GM12878 (cell line): ENCODE measurements at regions not wholly inside any gene's neighbourhood (a gene's known extent, or its start where the extent isn't known, plus 50 kb on each side); places are given as distances from the start of the nearest gene placed in this dataset.

Source experiments
- ATAC-seq: fragments of 200-7000 bp; cut with Tn5 transposase; 3 replicates; pipeline ENCODE4 v1.9.1; 2020; ENCODE audit warnings: mild to moderate bottlenecking, moderate library complexity
- BruUV-seq: library from RNA; stranded (reverse); fragments of 400-500 nt; replicated peaks from 2 replicates; lab custom pipeline; 2021; lab: Mats Ljungman, UMichigan
- CTCF ChIA-PET: fragments of 300-600 bp; sonication (Branson Sonifier 250); formaldehyde crosslinking; extraction: SDS; loops from one replicate; lab custom pipeline; 2021; ENCODE audit warnings: inconsistent platforms; lab: Yijun Ruan, JAX
- POLR2A ChIA-PET: fragments of 350-600 bp; formaldehyde crosslinking; extraction: SDS; loops from one replicate; lab custom pipeline; 2021; ENCODE audit warnings: inconsistent platforms; lab: Charles Lee
- RAD21 ChIA-PET: fragments of 300-600 bp; sonication (Branson Sonifier 250); formaldehyde crosslinking; loops from one replicate; lab custom pipeline; 2023; ENCODE audit warnings: antibody characterized with exemption; ENCODE audit not compliant: unreplicated experiment; lab: Charles Lee
- SMC1A ChIA-PET: fragments of 300-600 bp; sonication (Branson Sonifier 250); formaldehyde crosslinking; loops from one replicate; lab custom pipeline; 2023; ENCODE audit not compliant: unreplicated experiment, uncharacterized antibody; lab: Charles Lee
- DNase-seq: peaks from one replicate; pipeline ENCODE4 v3.0.0-alpha.2; 2011; ENCODE audit warnings: low read depth, low spot score
- FAIRE-seq: peaks from 3 replicates; lab custom pipeline; 2011; peaks lifted over from hg19 to GRCh38; lab: Jason Lieb, UNC
- H2AFZ ChIP-seq: 2 replicates; pipeline ENCODE4 v1.6.0; 2011; ENCODE audit warnings: low read depth, low read length, control low read depth; ENCODE audit not compliant: control insufficient read depth
- H3K27ac ChIP-seq: 2 replicates; pipeline ENCODE4 v1.5.1; 2011; ENCODE audit warnings: control low read depth; ENCODE audit not compliant: control insufficient read depth, insufficient read depth
- H3K27me3 ChIP-seq, 2 experiments: replicated peaks in 1 of 2; 2 replicates each; pipeline versions ENCODE4 v1.6.0 to v1.6.1; 2011; ENCODE audit warnings: low read length in 1 of 2; ENCODE audit not compliant: control insufficient read depth in 2 of 2, insufficient read depth in 2 of 2
- H3K36me3 ChIP-seq, 2 experiments: 2 replicates each; pipeline ENCODE4 v1.5.1; 2011; ENCODE audit warnings: low read length in 1 of 2; ENCODE audit not compliant: control insufficient read depth in 2 of 2, insufficient read depth in 2 of 2
- H3K4me1 ChIP-seq: 2 replicates; pipeline ENCODE4 v1.6.1; 2011; ENCODE audit warnings: mild to moderate bottlenecking, low read length, moderate library complexity, mixed read lengths; ENCODE audit not compliant: control insufficient read depth, insufficient read depth
- H3K4me2 ChIP-seq: 2 replicates; pipeline ENCODE4 v1.6.0; 2011; ENCODE audit warnings: control low read depth; ENCODE audit not compliant: control insufficient read depth, insufficient read depth
- H3K4me3 ChIP-seq: fragments of 200-600 bp; sonication (generic); 2 replicates; pipeline ENCODE4 v1.5.1; 2016
- H3K79me2 ChIP-seq: 2 replicates; pipeline ENCODE4 v1.6.0; 2011; ENCODE audit warnings: low read length; ENCODE audit not compliant: control insufficient read depth, insufficient read depth
- H3K9ac ChIP-seq: 2 replicates; pipeline ENCODE4 v1.8.0; 2011; ENCODE audit warnings: low read length, control low read depth, mixed read lengths; ENCODE audit not compliant: control insufficient read depth, insufficient read depth
- H3K9me3 ChIP-seq: replicated peaks from 3 replicates; pipeline ENCODE4 v1.5.1; 2011; ENCODE audit warnings: mild to moderate bottlenecking, low read length; ENCODE audit not compliant: control insufficient read depth, insufficient read depth
- H4K20me1 ChIP-seq: 2 replicates; pipeline ENCODE4 v1.6.0; 2011; ENCODE audit not compliant: control insufficient read depth, insufficient read depth
- BCL3 ChIP-seq: IDR thresholded peaks from 2 replicates; pipeline ENCODE4 v1.6.1; 2011; ENCODE audit warnings: borderline replicate concordance, low read depth, mild to moderate bottlenecking, moderate library complexity, low read length; ENCODE audit not compliant: insufficient read depth, poor library complexity, severe bottlenecking
- NFIC ChIP-seq: IDR thresholded peaks from 2 replicates; pipeline ENCODE4 v1.6.1; 2012; ENCODE audit warnings: low read depth, mild to moderate bottlenecking, inconsistent platforms, low read length, moderate library complexity
- POLR2A ChIP-seq: IDR thresholded peaks from 2 replicates; pipeline ENCODE4 v1.6.1; 2011; ENCODE audit warnings: low read depth, mild to moderate bottlenecking, low read length
- REST ChIP-seq: IDR thresholded peaks from 2 replicates; pipeline ENCODE4 v1.6.1; 2012; ENCODE audit warnings: mild to moderate bottlenecking, low read depth, low read length
- SREBF1 ChIP-seq: IDR thresholded peaks from 2 replicates; pipeline ENCODE4 v1.6.1; 2012; ENCODE audit warnings: mild to moderate bottlenecking, low read length
- TCF12 ChIP-seq: IDR thresholded peaks from 2 replicates; pipeline ENCODE4 v1.6.1; 2011; ENCODE audit warnings: low read depth, mild to moderate bottlenecking, low read length
- ZNF622 ChIP-seq: fragments of 450-650 bp; IDR thresholded peaks from 2 replicates; pipeline ENCODE4 v1.6.1; 2017; ENCODE audit warnings: mild to moderate bottlenecking, inconsistent platforms
- WGBS: methylation state at CpG from one replicate; pipeline ENCODE4 v1.1.6; 2016; ENCODE audit warnings: low lambda C conversion rate; ENCODE audit not compliant: insufficient replicate concordance, insufficient coverage; ENCODE audit errors: missing lambda C conversion rate; 5-methylcytosine and 5-hydroxymethylcytosine counted together
- in situ Hi-C: fragments of 300-500 bp; cut with MboI; formaldehyde crosslinking; loops from 9 replicates; pipeline ENCODE4 v1.14.3; 2018; ENCODE audit warnings: mixed read lengths
- intact Hi-C: fragments of 100-400 bp; cut with micrococcal nuclease; formaldehyde crosslinking; loops from one replicate; pipeline ENCODE4 v1.14.2; 2022; ENCODE audit not compliant: unreplicated experiment
- TF ChIP-seq, protein P1 (sequence below): fragments of 450-650 bp; IDR thresholded peaks from 2 replicates; pipeline ENCODE4 v1.6.1; 2016; ENCODE audit warnings: mild to moderate bottlenecking

DNA sequence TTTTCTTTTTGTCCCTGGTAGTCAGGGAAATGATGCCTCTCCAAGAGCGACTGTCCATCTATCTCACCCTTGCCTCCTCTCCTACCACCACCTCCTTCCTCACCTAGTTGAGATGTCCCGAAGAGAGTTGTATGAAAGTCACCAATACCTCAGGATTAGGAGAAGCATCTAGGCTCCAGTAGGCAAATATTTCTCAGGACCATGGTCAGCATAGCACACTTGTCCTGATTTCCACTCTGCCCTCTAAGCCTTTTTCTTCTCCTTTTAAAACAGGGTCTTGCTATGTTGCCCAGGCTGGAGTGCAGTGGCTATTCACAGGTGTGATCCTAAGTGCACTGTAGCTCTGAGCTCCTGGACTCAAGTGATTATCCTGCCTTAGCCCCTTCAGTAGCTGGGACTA lies 268.4 kb upstream of the PELI2 start:
- H3K27ac ChIP-seq = no peak overlapping the region
- in situ Hi-C loops (no loop called here), intact Hi-C loops (no loop called here)
- no peak overlapping the region for H3K4me2 ChIP-seq
- no peaks in the 10 kb centered on the region for H3K9me3 ChIP-seq
- CTCF ChIA-PET = no interaction called here
- SMC1A ChIA-PET = interaction anchor here (1.0 kb wide), 1 partner anchor 85 kb away, joined by 3 read pairs; no protein-coding TSS in a partner anchor
- FAIRE-seq (no peak), DNase-seq (no peak), ATAC-seq (no peak)
- H3K27me3 ChIP-seq = no peaks in the 10 kb centered on the region
- RAD21 ChIA-PET = no interaction called here
- no TSS peak for BruUV-seq
- no peak overlapping the region for H3K4me3 ChIP-seq
- H3K4me1 ChIP-seq = no peaks in the 10 kb centered on the region
- POLR2A ChIA-PET = no interaction called here
- 5% methylated on average over 2 of the region's 2 CpGs for WGBS
- H3K79me2 ChIP-seq = no peaks in the 10 kb centered on the region
- no peak overlapping the region for H2AFZ ChIP-seq
- no peaks in the 10 kb centered on the region for H3K36me3 ChIP-seq
- TF ChIP-seq TCF12 (no peak), REST (peak; percentile 64; the same call in 1 of the 2 replicates)
- H3K9ac ChIP-seq = no peak overlapping the region
- H4K20me1 ChIP-seq = no peaks in the 10 kb centered on the region

DNA sequence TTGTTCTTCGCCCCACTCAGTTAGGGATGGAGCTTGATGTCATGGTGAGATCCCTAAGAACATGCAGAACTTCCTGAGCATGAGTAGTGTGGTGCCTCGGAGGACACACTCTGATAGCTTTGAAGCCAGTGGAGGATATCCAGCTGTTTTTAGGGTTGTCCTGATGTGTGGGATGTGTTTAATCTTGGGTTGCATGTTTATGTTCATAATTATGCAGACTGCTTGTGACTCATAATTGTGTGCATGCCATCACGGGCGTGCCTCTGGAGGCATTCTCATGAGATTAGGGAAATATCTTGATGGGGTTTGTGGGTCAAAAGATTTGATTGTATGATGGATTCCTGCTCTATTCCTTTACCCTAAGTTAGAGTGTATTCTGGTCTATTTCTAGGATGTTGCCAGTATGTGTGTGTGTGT lies 267.4 kb upstream of the PELI2 start:
- no peaks in the 10 kb centered on the region for H3K79me2 ChIP-seq
- no peak overlapping the region for H2AFZ ChIP-seq
- SMC1A ChIA-PET = interaction anchor here (0.5 kb wide), 1 partner anchor 18 kb away, joined by 3 read pairs; no protein-coding TSS in a partner anchor
- no peak for ATAC-seq
- CTCF ChIA-PET = interaction anchor here (0.9 kb wide), 1 partner anchor 73 kb away, joined by 3 read pairs; no protein-coding TSS in a partner anchor
- no peaks in the 10 kb centered on the region for H3K27me3 ChIP-seq
- WGBS = 0% methylated on average over 4 of the region's 4 CpGs
- DNase-seq = no peak
- H3K36me3 ChIP-seq = no peaks in the 10 kb centered on the region
- no peak overlapping the region for H3K27ac ChIP-seq
- no TSS peak for BruUV-seq
- H4K20me1 ChIP-seq = no peaks in the 10 kb centered on the region
- no peak overlapping the region for H3K4me3 ChIP-seq
- H3K4me1 ChIP-seq = no peaks in the 10 kb centered on the region
- in situ Hi-C loops = no loop called here
- POLR2A ChIA-PET = no interaction called here
- TF ChIP-seq BCL3 = no peak
- TF ChIP-seq, protein P1, sequence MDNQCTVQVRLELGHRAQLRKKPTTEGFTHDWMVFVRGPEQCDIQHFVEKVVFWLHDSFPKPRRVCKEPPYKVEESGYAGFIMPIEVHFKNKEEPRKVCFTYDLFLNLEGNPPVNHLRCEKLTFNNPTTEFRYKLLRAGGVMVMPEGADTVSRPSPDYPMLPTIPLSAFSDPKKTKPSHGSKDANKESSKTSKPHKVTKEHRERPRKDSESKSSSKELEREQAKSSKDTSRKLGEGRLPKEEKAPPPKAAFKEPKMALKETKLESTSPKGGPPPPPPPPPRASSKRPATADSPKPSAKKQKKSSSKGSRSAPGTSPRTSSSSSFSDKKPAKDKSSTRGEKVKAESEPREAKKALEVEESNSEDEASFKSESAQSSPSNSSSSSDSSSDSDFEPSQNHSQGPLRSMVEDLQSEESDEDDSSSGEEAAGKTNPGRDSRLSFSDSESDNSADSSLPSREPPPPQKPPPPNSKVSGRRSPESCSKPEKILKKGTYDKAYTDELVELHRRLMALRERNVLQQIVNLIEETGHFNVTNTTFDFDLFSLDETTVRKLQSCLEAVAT = no peak
- TF ChIP-seq SREBF1 = no peak
- no peak for TF ChIP-seq POLR2A
- TF ChIP-seq NFIC = no peak
- TF ChIP-seq ZNF622 = no peak
- FAIRE-seq = no peak
- intact Hi-C loops = no loop called here
- H3K4me2 ChIP-seq = no peak overlapping the region
- RAD21 ChIA-PET = no interaction called here
- H3K9me3 ChIP-seq = no peaks in the 10 kb centered on the region
- no peak overlapping the region for H3K9ac ChIP-seq
